ENCODE measurements at regions not wholly inside any gene's neighbourhood (a gene's known extent, or its start where the extent isn't known, plus 50 kb on each side); places are given as distances from the start of the nearest gene placed in this dataset.

DNA sequence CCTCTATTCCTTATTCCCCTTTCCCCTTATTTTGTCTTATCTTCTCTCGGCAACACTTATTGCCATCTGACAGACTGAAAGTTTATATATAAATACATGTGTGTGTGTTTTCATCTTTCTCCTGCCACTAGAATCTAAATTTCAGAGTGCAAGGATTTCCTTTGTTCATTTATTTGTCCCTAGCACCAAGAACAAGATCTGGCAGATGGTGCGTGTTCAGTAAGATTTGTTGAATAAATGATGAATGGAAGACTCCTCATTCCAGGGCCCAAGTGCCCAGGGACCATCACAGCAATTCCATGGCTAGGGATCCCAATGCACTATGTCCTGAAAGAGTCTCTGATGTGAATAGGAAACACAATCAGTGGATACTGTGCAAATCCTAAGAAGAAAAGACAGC, 97.9 kb upstream of the EEA1 start:
- no peaks in the 10 kb centered on the region for H3K36me3 ChIP-seq (ENCODE audit: insufficient read depth, low read length, poor library complexity, severe bottlenecking)
- H3K9me3 ChIP-seq (ENCODE audit: low read depth, low read length, poor library complexity, severe bottlenecking): no peaks in the 10 kb centered on the region
- ChIA-PET CTCF (no interaction called here), POLR2A (ENCODE audit: low non-redundant PET) (no interaction called here)
- no peak for DNase-seq (ENCODE audit: low spot score)
- intact Hi-C loops (cut with micrococcal nuclease; ENCODE audit: unreplicated experiment): no loop called here
- H3K4me3 ChIP-seq (ENCODE audit: low read depth, low read length, poor library complexity, severe bottlenecking): no peak overlapping the region
- no peak overlapping the region for H3K27ac ChIP-seq (ENCODE audit: low read depth, low read length, poor library complexity, severe bottlenecking)
- peaks cover 5% of the 10 kb centered on the region for H3K4me1 ChIP-seq (ENCODE audit: insufficient read depth, low read length, poor library complexity, severe bottlenecking)
- BruUV-seq (replicated peaks): no TSS peak
- TF ChIP-seq, protein P1, sequence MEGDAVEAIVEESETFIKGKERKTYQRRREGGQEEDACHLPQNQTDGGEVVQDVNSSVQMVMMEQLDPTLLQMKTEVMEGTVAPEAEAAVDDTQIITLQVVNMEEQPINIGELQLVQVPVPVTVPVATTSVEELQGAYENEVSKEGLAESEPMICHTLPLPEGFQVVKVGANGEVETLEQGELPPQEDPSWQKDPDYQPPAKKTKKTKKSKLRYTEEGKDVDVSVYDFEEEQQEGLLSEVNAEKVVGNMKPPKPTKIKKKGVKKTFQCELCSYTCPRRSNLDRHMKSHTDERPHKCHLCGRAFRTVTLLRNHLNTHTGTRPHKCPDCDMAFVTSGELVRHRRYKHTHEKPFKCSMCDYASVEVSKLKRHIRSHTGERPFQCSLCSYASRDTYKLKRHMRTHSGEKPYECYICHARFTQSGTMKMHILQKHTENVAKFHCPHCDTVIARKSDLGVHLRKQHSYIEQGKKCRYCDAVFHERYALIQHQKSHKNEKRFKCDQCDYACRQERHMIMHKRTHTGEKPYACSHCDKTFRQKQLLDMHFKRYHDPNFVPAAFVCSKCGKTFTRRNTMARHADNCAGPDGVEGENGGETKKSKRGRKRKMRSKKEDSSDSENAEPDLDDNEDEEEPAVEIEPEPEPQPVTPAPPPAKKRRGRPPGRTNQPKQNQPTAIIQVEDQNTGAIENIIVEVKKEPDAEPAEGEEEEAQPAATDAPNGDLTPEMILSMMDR (conservative IDR thresholded peaks at IDR 0.05; ENCODE audit: low read depth, low read length): no peak
- TF ChIP-seq EZH2 (IDR thresholded peaks at IDR 0.05; ENCODE audit: borderline replicate concordance, low read depth, low read length, poor library complexity, severe bottlenecking): no peak
- no peaks in the 10 kb centered on the region for H3K27me3 ChIP-seq (replicated peaks; ENCODE audit: insufficient read depth, low read depth, low read length, poor library complexity)

DNA sequence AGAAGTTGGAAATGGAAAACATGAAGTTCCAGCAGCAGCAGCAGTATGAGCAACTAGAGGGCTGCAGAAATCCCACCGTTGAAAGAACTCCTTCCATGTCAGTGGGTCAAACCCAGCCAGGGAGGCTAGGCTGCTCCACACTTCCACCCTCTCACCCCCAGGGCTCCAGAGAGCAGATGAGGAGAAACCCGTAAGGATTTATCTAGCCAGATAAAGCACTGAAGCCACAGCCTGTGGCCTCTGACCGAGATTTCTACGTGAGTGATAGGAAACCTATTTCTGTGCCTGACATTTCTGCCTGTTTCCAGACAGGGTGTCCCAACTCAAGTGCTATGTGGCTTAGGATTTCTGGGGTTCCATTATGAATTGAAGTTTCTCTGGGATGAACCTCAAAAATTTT, 100.0 kb upstream of the EEA1 start:
- Histone ChIP-seq H3K27ac (ENCODE audit: low read depth, low read length, poor library complexity, severe bottlenecking) (no peak overlapping the region), H3K36me3 (ENCODE audit: insufficient read depth, low read length, poor library complexity, severe bottlenecking) (no peaks in the 10 kb centered on the region), H3K4me3 (ENCODE audit: low read depth, low read length, poor library complexity, severe bottlenecking) (no peak overlapping the region), H3K27me3 (replicated peaks; ENCODE audit: insufficient read depth, low read depth, low read length, poor library complexity) (no peaks in the 10 kb centered on the region), H3K4me1 (ENCODE audit: insufficient read depth, low read length, poor library complexity, severe bottlenecking) (no peaks in the 10 kb centered on the region), H3K9me3 (ENCODE audit: low read depth, low read length, poor library complexity, severe bottlenecking) (no peaks in the 10 kb centered on the region)
- BruUV-seq (replicated peaks): no TSS peak
- intact Hi-C loops (cut with micrococcal nuclease; ENCODE audit: unreplicated experiment): no loop called here
- ChIA-PET CTCF (interaction anchor here (1.0 kb wide), 1 partner anchor 391 kb away, joined by 3 read pairs; no protein-coding TSS in a partner anchor), POLR2A (ENCODE audit: low non-redundant PET) (no interaction called here)
- DNase-seq (ENCODE audit: low spot score): no peak
- TF ChIP-seq, protein P1 (conservative IDR thresholded peaks at IDR 0.05; ENCODE audit: low read depth, low read length): no peak
- no peak for TF ChIP-seq EZH2 (IDR thresholded peaks at IDR 0.05; ENCODE audit: borderline replicate concordance, low read depth, low read length, poor library complexity, severe bottlenecking)

DNA sequence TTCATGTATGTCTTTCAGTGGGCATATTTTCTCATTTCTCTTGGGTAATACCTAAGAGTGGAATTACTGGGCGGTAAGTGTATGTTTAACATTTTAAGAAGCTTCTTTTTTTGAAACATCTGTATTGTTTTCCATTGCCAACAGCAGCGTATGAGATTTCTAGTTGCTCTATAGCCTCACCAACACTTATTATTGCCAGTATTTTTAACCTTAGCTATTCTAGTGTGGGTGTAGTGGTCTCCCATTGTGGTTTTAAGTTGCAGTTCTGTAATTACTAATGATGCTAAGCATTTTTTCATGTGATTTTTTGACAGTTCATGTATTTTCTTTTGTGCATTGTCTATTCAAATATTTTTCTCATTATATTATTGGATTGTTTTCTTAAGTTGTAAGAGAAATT, 101.9 kb upstream of the EEA1 start:
- no TSS peak for BruUV-seq (replicated peaks)
- CTCF ChIA-PET: no interaction called here

More for the DNA sequence above, 101.9 kb upstream of the EEA1 start:
- Histone ChIP-seq H3K9me3 (ENCODE audit: low read depth, low read length, poor library complexity, severe bottlenecking) (no peaks in the 10 kb centered on the region), H3K27ac (ENCODE audit: low read depth, low read length, poor library complexity, severe bottlenecking) (no peak overlapping the region), H3K36me3 (ENCODE audit: insufficient read depth, low read length, poor library complexity, severe bottlenecking) (no peaks in the 10 kb centered on the region), H3K27me3 (replicated peaks; ENCODE audit: insufficient read depth, low read depth, low read length, poor library complexity) (no peaks in the 10 kb centered on the region), H3K4me1 (ENCODE audit: insufficient read depth, low read length, poor library complexity, severe bottlenecking) (no peaks in the 10 kb centered on the region), H3K4me3 (ENCODE audit: low read depth, low read length, poor library complexity, severe bottlenecking) (no peak overlapping the region)
- POLR2A ChIA-PET (ENCODE audit: low non-redundant PET): no interaction called here
- TF ChIP-seq, protein P1 (conservative IDR thresholded peaks at IDR 0.05; ENCODE audit: low read depth, low read length): no peak
- intact Hi-C loops (cut with micrococcal nuclease; ENCODE audit: unreplicated experiment): no loop called here
- no peak for DNase-seq (ENCODE audit: low spot score)
